Sigmoid colon (tissue), 4 donors: ENCODE measurements at regions not wholly inside any gene's neighbourhood (a gene's known extent, or its start where the extent isn't known, plus 50 kb on each side); places are given as distances from the start of the nearest gene placed in this dataset.

Experiments
- CTCF ChIP-seq, 4 experiments: fragments of 450-650 bp in 3 of 4; fragments of 200-600 bp in 1 of 4; IDR thresholded peaks; one replicate each; pipeline ENCODE4 v1.5.1; 2016 to 2019; ENCODE audit warnings: antibody characterized with exemption in 4 of 4, mild to moderate bottlenecking in 3 of 4, moderate library complexity in 2 of 4
- POLR2A ChIP-seq, 2 donors: fragments of 450-650 bp; IDR thresholded peaks; one replicate each; pipeline ENCODE4 v1.6.1; 2016; ENCODE audit warnings: antibody characterized with exemption in 2 of 2, mild to moderate bottlenecking in 2 of 2, moderate library complexity in 2 of 2
- POLR2AphosphoS5 ChIP-seq, 4 donors: sonication (generic); formaldehyde crosslinking; IDR thresholded peaks; one replicate each; pipeline ENCODE4 v1.6.1; 2017; ENCODE audit warnings: antibody characterized with exemption in 4 of 4

GRCh38 chr4:104010722-104011121, 290.9 kb upstream of the TACR3 start:
- TF ChIP-seq CTCF (IDR thresholded peaks at IDR 0.05), result no peak
- no peak for TF ChIP-seq POLR2AphosphoS5 (IDR thresholded peaks at IDR 0.05)
- no peak for TF ChIP-seq POLR2A (IDR thresholded peaks at IDR 0.05)
